SH-SY5Y (cell line): ENCODE measurements at regions not wholly inside any gene's neighbourhood (a gene's known extent, or its start where the extent isn't known, plus 50 kb on each side); places are given as distances from the start of the nearest gene placed in this dataset.

Experiments used
- GATA2 ChIP-seq: IDR thresholded peaks from 2 replicates; pipeline ENCODE4 v1.6.1; 2011; ENCODE audit warnings: mild to moderate bottlenecking, low read depth, low read length
- GATA3 ChIP-seq: IDR thresholded peaks from 2 replicates; pipeline ENCODE4 v1.6.1; 2011; ENCODE audit warnings: low read depth, mild to moderate bottlenecking, low read length, moderate library complexity

DNA sequence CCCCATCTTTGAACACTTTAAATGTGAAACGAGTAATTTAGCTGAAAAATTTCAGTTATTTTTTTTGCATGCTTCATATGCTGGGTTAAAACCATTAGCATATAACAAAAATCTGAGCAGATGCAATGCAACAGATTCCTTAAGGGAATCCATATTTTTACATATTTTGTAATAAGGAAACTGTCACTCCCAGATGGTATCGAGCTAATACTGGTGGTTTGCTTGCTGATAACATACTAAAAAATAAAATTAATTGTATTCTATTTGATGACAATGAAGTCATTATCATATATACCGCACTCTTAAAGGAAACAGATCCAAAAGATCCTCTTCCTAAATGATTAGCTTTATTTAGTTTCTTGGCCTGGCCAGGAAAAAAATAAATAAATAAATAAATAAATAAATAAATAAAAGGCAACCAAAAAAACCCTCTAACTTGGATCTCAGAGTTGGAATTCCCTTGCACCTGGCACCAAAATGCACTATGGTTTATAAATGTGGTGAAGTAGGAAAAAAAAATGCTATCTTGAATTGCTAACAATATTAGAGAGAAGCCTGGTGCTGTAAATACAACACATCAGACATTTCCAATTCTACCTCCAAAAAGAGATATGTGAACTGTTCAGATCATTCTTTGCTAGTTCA lies 503.2 kb upstream of the ARRDC4 start:
- TF ChIP-seq GATA2, result no peak
- no peak for TF ChIP-seq GATA3
